ENCODE measurements at regions not wholly inside any gene's neighbourhood (a gene's known extent, or its start where the extent isn't known, plus 50 kb on each side); places are given as distances from the start of the nearest gene placed in this dataset.

DNA sequence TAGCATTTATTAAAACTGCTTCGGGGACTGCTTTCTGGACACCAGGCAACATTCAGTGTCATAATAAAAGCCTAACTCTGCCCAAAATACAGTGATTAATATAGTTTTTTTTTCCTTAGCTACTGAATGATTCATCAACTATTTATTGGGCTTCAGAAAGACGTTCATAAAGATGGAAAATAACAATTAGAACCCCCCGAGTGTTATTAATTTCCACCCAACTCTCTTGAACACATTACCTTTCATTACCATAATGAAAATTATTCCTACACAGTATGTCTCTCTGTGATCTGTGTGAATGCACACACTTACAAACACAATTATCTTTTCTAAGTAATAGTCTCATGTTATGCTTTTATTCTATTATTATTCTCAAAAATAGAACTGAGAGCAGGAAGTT is 473.0 kb downstream of the ADAMTS20 start:
- Mint-ChIP-seq H3K4me1 (ENCODE audit: insufficient read depth, unreplicated experiment) (no peaks in the 10 kb centered on the region), H3K9me3 (ENCODE audit: unreplicated experiment) (peaks cover under 1% of the 10 kb centered on the region), H3K27ac (ENCODE audit: low read depth, unreplicated experiment) (no peak overlapping the region), H3K27me3 (ENCODE audit: insufficient read depth, unreplicated experiment) (no peaks in the 10 kb centered on the region), H3K4me3 (ENCODE audit: unreplicated experiment) (no peak overlapping the region), H3K36me3 (ENCODE audit: insufficient read depth, unreplicated experiment) (no peaks in the 10 kb centered on the region)
- no peak for DNase-seq (ENCODE audit: unreplicated experiment)
- no TSS peak for BruUV-seq (replicated peaks)
- intact Hi-C loops (cut with micrococcal nuclease): no loop called here
- TF ChIP-seq, protein P1, sequence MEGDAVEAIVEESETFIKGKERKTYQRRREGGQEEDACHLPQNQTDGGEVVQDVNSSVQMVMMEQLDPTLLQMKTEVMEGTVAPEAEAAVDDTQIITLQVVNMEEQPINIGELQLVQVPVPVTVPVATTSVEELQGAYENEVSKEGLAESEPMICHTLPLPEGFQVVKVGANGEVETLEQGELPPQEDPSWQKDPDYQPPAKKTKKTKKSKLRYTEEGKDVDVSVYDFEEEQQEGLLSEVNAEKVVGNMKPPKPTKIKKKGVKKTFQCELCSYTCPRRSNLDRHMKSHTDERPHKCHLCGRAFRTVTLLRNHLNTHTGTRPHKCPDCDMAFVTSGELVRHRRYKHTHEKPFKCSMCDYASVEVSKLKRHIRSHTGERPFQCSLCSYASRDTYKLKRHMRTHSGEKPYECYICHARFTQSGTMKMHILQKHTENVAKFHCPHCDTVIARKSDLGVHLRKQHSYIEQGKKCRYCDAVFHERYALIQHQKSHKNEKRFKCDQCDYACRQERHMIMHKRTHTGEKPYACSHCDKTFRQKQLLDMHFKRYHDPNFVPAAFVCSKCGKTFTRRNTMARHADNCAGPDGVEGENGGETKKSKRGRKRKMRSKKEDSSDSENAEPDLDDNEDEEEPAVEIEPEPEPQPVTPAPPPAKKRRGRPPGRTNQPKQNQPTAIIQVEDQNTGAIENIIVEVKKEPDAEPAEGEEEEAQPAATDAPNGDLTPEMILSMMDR (IDR thresholded peaks at IDR 0.05; ENCODE audit: unreplicated experiment): no peak
- ChIA-PET POLR2A (interaction anchor here (0.6 kb wide), 1 partner anchor 117 kb away, joined by 4 read pairs; no protein-coding TSS in a partner anchor), CTCF (no interaction called here)

DNA sequence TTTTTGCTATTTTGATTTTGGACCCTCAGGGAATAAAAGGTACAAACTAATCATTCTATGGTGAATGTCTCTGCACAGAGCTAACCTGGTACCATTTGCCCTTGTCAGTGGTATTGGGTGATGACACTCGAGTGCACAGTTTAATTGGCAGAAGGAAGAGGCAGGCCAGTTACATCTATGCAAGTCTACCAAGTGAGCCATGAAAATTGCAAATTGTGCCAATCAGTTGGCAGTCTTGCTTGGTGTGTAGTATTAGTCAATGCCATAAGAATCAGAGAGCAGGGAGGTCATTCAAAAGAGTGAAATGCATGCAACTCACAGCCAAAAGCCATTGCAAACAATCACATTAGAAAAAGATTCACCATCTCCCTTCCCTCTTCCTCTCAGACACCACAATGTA is 479.6 kb downstream of the ADAMTS20 start:
- H3K4me1 Mint-ChIP-seq (ENCODE audit: insufficient read depth, unreplicated experiment): no peaks in the 10 kb centered on the region
- H3K27ac Mint-ChIP-seq (ENCODE audit: low read depth, unreplicated experiment): no peak overlapping the region
- TF ChIP-seq, protein P1 (IDR thresholded peaks at IDR 0.05; ENCODE audit: unreplicated experiment): no peak
- intact Hi-C loops (cut with micrococcal nuclease): no loop called here
- H3K36me3 Mint-ChIP-seq (ENCODE audit: insufficient read depth, unreplicated experiment): no peaks in the 10 kb centered on the region
- POLR2A ChIA-PET: no interaction called here
- DNase-seq (ENCODE audit: unreplicated experiment): no peak
- no peak overlapping the region for H3K4me3 Mint-ChIP-seq (ENCODE audit: unreplicated experiment)
- H3K9me3 Mint-ChIP-seq (ENCODE audit: unreplicated experiment): no peaks in the 10 kb centered on the region
- no peaks in the 10 kb centered on the region for H3K27me3 Mint-ChIP-seq (ENCODE audit: insufficient read depth, unreplicated experiment)
- CTCF ChIA-PET: interaction anchor here (0.5 kb wide), 1 partner anchor 388 kb away, joined by 3 read pairs; no protein-coding TSS in a partner anchor
- no TSS peak for BruUV-seq (replicated peaks)

DNA sequence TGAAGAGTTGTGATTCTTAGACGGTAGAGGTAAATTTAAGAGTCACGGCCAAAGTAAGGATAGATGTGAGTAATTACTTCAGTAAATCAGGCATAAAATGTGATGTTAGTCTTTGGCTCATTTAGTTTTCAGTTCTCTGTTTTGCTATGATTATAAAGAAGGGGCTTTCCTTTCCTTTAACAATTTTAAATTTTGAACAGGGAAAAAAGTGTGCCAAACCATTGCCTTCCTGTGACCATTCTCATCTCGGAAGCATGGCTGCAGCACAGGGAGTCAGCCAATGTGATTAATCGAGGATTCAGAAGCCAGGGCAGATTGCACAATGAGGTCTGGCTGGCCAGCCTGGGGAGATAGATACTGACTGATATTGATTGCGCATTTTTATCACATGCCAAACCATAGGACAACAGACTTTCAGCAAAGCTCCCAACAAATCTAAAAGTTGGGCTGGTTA is 480.2 kb upstream of the PRICKLE1 start:
- POLR2A ChIA-PET: interaction anchor here (1.2 kb wide), 1 partner anchor 21 kb away, joined by 3 read pairs; no protein-coding TSS in a partner anchor
- no peak overlapping the region for H3K4me3 Mint-ChIP-seq (ENCODE audit: unreplicated experiment)
- peak; percentile 22 for DNase-seq (ENCODE audit: unreplicated experiment)
- BruUV-seq (replicated peaks): no TSS peak
- no peaks in the 10 kb centered on the region for H3K9me3 Mint-ChIP-seq (ENCODE audit: unreplicated experiment)
- no peaks in the 10 kb centered on the region for H3K4me1 Mint-ChIP-seq (ENCODE audit: insufficient read depth, unreplicated experiment)
- H3K27ac Mint-ChIP-seq (ENCODE audit: low read depth, unreplicated experiment): no peak overlapping the region
- intact Hi-C loops (cut with micrococcal nuclease): no loop called here
- no peaks in the 10 kb centered on the region for H3K27me3 Mint-ChIP-seq (ENCODE audit: insufficient read depth, unreplicated experiment)
- H3K36me3 Mint-ChIP-seq (ENCODE audit: insufficient read depth, unreplicated experiment): no peaks in the 10 kb centered on the region
- CTCF ChIA-PET: no interaction called here
- TF ChIP-seq, protein P1 (IDR thresholded peaks at IDR 0.05; ENCODE audit: unreplicated experiment): no peak

DNA sequence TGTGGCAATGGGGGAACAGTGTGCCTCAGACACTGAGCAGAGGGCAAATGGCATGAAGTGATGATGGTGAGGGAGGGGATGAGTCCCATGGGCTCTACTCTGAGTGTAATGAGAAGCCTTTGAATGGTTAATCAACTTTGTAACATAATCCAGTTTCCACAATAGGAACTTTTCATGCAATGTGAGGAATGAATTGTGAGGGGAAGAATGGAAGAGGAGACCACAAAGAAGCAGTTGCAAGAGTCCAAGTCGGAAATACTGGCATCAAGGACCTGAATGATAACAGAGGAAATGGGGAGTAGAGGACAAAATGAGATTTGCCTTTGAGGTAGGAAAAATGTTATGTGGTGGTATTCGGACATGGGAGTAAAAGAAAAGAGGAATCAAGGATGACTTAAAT is 476.9 kb upstream of the PRICKLE1 start:
- H3K4me1 Mint-ChIP-seq (ENCODE audit: insufficient read depth, unreplicated experiment): no peaks in the 10 kb centered on the region
- ChIA-PET CTCF (no interaction called here), POLR2A (no interaction called here)
- TF ChIP-seq, protein P1 (IDR thresholded peaks at IDR 0.05; ENCODE audit: unreplicated experiment): no peak
- no peak overlapping the region for H3K27ac Mint-ChIP-seq (ENCODE audit: low read depth, unreplicated experiment)
- no peak overlapping the region for H3K4me3 Mint-ChIP-seq (ENCODE audit: unreplicated experiment)
- no peak for DNase-seq (ENCODE audit: unreplicated experiment)
- no peaks in the 10 kb centered on the region for H3K27me3 Mint-ChIP-seq (ENCODE audit: insufficient read depth, unreplicated experiment)
- BruUV-seq (replicated peaks): no TSS peak
- intact Hi-C loops (cut with micrococcal nuclease): no loop called here
- no peaks in the 10 kb centered on the region for H3K36me3 Mint-ChIP-seq (ENCODE audit: insufficient read depth, unreplicated experiment)
- no peaks in the 10 kb centered on the region for H3K9me3 Mint-ChIP-seq (ENCODE audit: unreplicated experiment)
